ENCODE measurements at regions not wholly inside any gene's neighbourhood (a gene's known extent, or its start where the extent isn't known, plus 50 kb on each side); places are given as distances from the start of the nearest gene placed in this dataset.

- H3K4me1 ChIP-seq (ENCODE audit: insufficient read depth, insufficient read length) = no peaks in the 10 kb centered on the region
- H3K9ac ChIP-seq (ENCODE audit: insufficient read length, low read depth) = no peak overlapping the region
- no peak for TF ChIP-seq SUZ12 (IDR thresholded peaks at IDR 0.05; ENCODE audit: extremely low read depth, insufficient read depth, insufficient read length)
- no peak for TF ChIP-seq ZNF274 (IDR thresholded peaks at IDR 0.05; ENCODE audit: low read depth, low read length)
- H3K9me3 ChIP-seq (ENCODE audit: insufficient read depth, low read length) = no peaks in the 10 kb centered on the region; the same call in 1 of the 2 replicates
- no peaks in the 10 kb centered on the region for H3K36me3 ChIP-seq (ENCODE audit: insufficient read depth, insufficient read length, low read length)
- no peaks in the 10 kb centered on the region for H3K27me3 ChIP-seq (ENCODE audit: insufficient read depth, insufficient read length)
- DNase-seq (ENCODE audit: low read depth, low spot score) = no peak
- H3K4me3 ChIP-seq (ENCODE audit: insufficient read length, low read depth) = no peak overlapping the region
Observed at GRCh38 chr2:83851066-83851465, 608.0 kb downstream of the SUCLG1 start.

- no peaks in the 10 kb centered on the region for H3K36me3 ChIP-seq (ENCODE audit: insufficient read depth, insufficient read length, low read length)
- TF ChIP-seq ZNF274 (IDR thresholded peaks at IDR 0.05; ENCODE audit: low read depth, low read length) = no peak
- TF ChIP-seq SUZ12 (IDR thresholded peaks at IDR 0.05; ENCODE audit: extremely low read depth, insufficient read depth, insufficient read length) = no peak
- no peak for TF ChIP-seq YY1 (IDR thresholded peaks at IDR 0.05; ENCODE audit: insufficient read depth, insufficient read length)
- H3K9me3 ChIP-seq (ENCODE audit: insufficient read depth, low read length) = no peaks in the 10 kb centered on the region; the same call in 1 of the 2 replicates
- no peak for DNase-seq (ENCODE audit: low read depth, low spot score)
- H3K4me3 ChIP-seq (ENCODE audit: insufficient read length, low read depth) = no peak overlapping the region
- no peaks in the 10 kb centered on the region for H3K4me1 ChIP-seq (ENCODE audit: insufficient read depth, insufficient read length)
- H3K27me3 ChIP-seq (ENCODE audit: insufficient read depth, insufficient read length) = no peaks in the 10 kb centered on the region
- H3K9ac ChIP-seq (ENCODE audit: insufficient read length, low read depth) = no peak overlapping the region
Observed at GRCh38 chr2:83850071-83850725, 608.9 kb downstream of the SUCLG1 start.

- no peak for TF ChIP-seq ZNF274 (IDR thresholded peaks at IDR 0.05; ENCODE audit: low read depth, low read length)
- TF ChIP-seq YY1 (IDR thresholded peaks at IDR 0.05; ENCODE audit: insufficient read depth, insufficient read length) = no peak
- no peak for TF ChIP-seq SUZ12 (IDR thresholded peaks at IDR 0.05; ENCODE audit: extremely low read depth, insufficient read depth, insufficient read length)
- H3K4me1 ChIP-seq (ENCODE audit: insufficient read depth, insufficient read length) = no peaks in the 10 kb centered on the region
- H3K27me3 ChIP-seq (ENCODE audit: insufficient read depth, insufficient read length) = no peaks in the 10 kb centered on the region
- DNase-seq (ENCODE audit: low read depth, low spot score) = no peak
- H3K36me3 ChIP-seq (ENCODE audit: insufficient read depth, insufficient read length, low read length) = no peaks in the 10 kb centered on the region
- no peak overlapping the region for H3K4me3 ChIP-seq (ENCODE audit: insufficient read length, low read depth)
- no peaks in the 10 kb centered on the region for H3K9me3 ChIP-seq (ENCODE audit: insufficient read depth, low read length)
- no peak overlapping the region for H3K9ac ChIP-seq (ENCODE audit: insufficient read length, low read depth)
Observed at GRCh38 chr2:83844490-83844889, 614.6 kb downstream of the SUCLG1 start.

GRCh38 chr2:83842421-83842820 is 616.7 kb downstream of the SUCLG1 start:
- H3K9me3 ChIP-seq (ENCODE audit: insufficient read depth, low read length) = no peaks in the 10 kb centered on the region

GRCh38 chr2:83837823-83838222 is 621.3 kb downstream of the SUCLG1 start:
- Histone ChIP-seq H3K36me3 (ENCODE audit: insufficient read depth, insufficient read length, low read length) (no peaks in the 10 kb centered on the region), H3K4me3 (ENCODE audit: insufficient read length, low read depth) (no peak overlapping the region), H3K4me1 (ENCODE audit: insufficient read depth, insufficient read length) (no peaks in the 10 kb centered on the region), H3K9ac (ENCODE audit: insufficient read length, low read depth) (no peak overlapping the region), H3K9me3 (ENCODE audit: insufficient read depth, low read length) (no peaks in the 10 kb centered on the region), H3K27me3 (ENCODE audit: insufficient read depth, insufficient read length) (no peaks in the 10 kb centered on the region)
- no peak for TF ChIP-seq ZNF274 (IDR thresholded peaks at IDR 0.05; ENCODE audit: low read depth, low read length)
- no peak for DNase-seq (ENCODE audit: low read depth, low spot score)

More at GRCh38 chr2:83842421-83842820, 616.7 kb downstream of the SUCLG1 start:
- Histone ChIP-seq H3K9ac (ENCODE audit: insufficient read length, low read depth) (no peak overlapping the region), H3K27me3 (ENCODE audit: insufficient read depth, insufficient read length) (no peaks in the 10 kb centered on the region), H3K36me3 (ENCODE audit: insufficient read depth, insufficient read length, low read length) (no peaks in the 10 kb centered on the region), H3K4me3 (ENCODE audit: insufficient read length, low read depth) (no peak overlapping the region), H3K4me1 (ENCODE audit: insufficient read depth, insufficient read length) (no peaks in the 10 kb centered on the region)
- TF ChIP-seq YY1 (IDR thresholded peaks at IDR 0.05; ENCODE audit: insufficient read depth, insufficient read length) (no peak), SUZ12 (IDR thresholded peaks at IDR 0.05; ENCODE audit: extremely low read depth, insufficient read depth, insufficient read length) (no peak), ZNF274 (IDR thresholded peaks at IDR 0.05; ENCODE audit: low read depth, low read length) (no peak)
- DNase-seq (ENCODE audit: low read depth, low spot score) = no peak

- H3K9ac ChIP-seq (ENCODE audit: insufficient read length, low read depth) = no peak overlapping the region
- no peak for TF ChIP-seq YY1 (IDR thresholded peaks at IDR 0.05; ENCODE audit: insufficient read depth, insufficient read length)
- no peak for TF ChIP-seq SUZ12 (IDR thresholded peaks at IDR 0.05; ENCODE audit: extremely low read depth, insufficient read depth, insufficient read length)
- no peak for TF ChIP-seq ZNF274 (IDR thresholded peaks at IDR 0.05; ENCODE audit: low read depth, low read length)
- no peaks in the 10 kb centered on the region for H3K36me3 ChIP-seq (ENCODE audit: insufficient read depth, insufficient read length, low read length)
- no peaks in the 10 kb centered on the region for H3K9me3 ChIP-seq (ENCODE audit: insufficient read depth, low read length)
- no peaks in the 10 kb centered on the region for H3K27me3 ChIP-seq (ENCODE audit: insufficient read depth, insufficient read length)
- no peaks in the 10 kb centered on the region for H3K4me1 ChIP-seq (ENCODE audit: insufficient read depth, insufficient read length)
- DNase-seq (ENCODE audit: low read depth, low spot score) = no peak
- no peak overlapping the region for H3K4me3 ChIP-seq (ENCODE audit: insufficient read length, low read depth)
Observed at GRCh38 chr2:83827618-83828017, 631.5 kb downstream of the SUCLG1 start.

- Histone ChIP-seq H3K27me3 (ENCODE audit: insufficient read depth, insufficient read length) (no peaks in the 10 kb centered on the region), H3K4me1 (ENCODE audit: insufficient read depth, insufficient read length) (no peaks in the 10 kb centered on the region), H3K36me3 (ENCODE audit: insufficient read depth, insufficient read length, low read length) (no peaks in the 10 kb centered on the region), H3K4me3 (ENCODE audit: insufficient read length, low read depth) (no peak overlapping the region), H3K9ac (ENCODE audit: insufficient read length, low read depth) (no peak overlapping the region), H3K9me3 (ENCODE audit: insufficient read depth, low read length) (no peaks in the 10 kb centered on the region)
- no peak for DNase-seq (ENCODE audit: low read depth, low spot score)
- no peak for TF ChIP-seq YY1 (IDR thresholded peaks at IDR 0.05; ENCODE audit: insufficient read depth, insufficient read length)
- no peak for TF ChIP-seq ZNF274 (IDR thresholded peaks at IDR 0.05; ENCODE audit: low read depth, low read length)
- no peak for TF ChIP-seq SUZ12 (IDR thresholded peaks at IDR 0.05; ENCODE audit: extremely low read depth, insufficient read depth, insufficient read length)
Observed at GRCh38 chr2:83826577-83826976, 632.5 kb downstream of the SUCLG1 start.

Data from NT2/D1 (cell line).